Right lobe of liver (tissue), 4 donors: ENCODE measurements at regions not wholly inside any gene's neighbourhood (a gene's known extent, or its start where the extent isn't known, plus 50 kb on each side); places are given as distances from the start of the nearest gene placed in this dataset.

Source experiments
- POLR2A ChIP-seq: fragments of 450-650 bp; IDR thresholded peaks from one replicate; pipeline ENCODE4 v1.6.1; 2017; ENCODE audit warnings: antibody characterized with exemption, mild to moderate bottlenecking
- TF ChIP-seq, protein P1 (sequence below), 4 donors: fragments of 200-600 bp in 3 of 4; fragments of 450-650 bp in 1 of 4; IDR thresholded peaks; one replicate each; pipeline versions ENCODE4 v1.5.1 to v1.8.0; 2016 to 2022; ENCODE audit warnings: antibody characterized with exemption in 4 of 4, mild to moderate bottlenecking in 2 of 4
- donor health status: DM: no; HTN: no; CAD: no.
- donor health status: DM: no; HTN: no; CAD: no.
- donor health status: DM: no; HTN: yes; CAD: no.

DNA sequence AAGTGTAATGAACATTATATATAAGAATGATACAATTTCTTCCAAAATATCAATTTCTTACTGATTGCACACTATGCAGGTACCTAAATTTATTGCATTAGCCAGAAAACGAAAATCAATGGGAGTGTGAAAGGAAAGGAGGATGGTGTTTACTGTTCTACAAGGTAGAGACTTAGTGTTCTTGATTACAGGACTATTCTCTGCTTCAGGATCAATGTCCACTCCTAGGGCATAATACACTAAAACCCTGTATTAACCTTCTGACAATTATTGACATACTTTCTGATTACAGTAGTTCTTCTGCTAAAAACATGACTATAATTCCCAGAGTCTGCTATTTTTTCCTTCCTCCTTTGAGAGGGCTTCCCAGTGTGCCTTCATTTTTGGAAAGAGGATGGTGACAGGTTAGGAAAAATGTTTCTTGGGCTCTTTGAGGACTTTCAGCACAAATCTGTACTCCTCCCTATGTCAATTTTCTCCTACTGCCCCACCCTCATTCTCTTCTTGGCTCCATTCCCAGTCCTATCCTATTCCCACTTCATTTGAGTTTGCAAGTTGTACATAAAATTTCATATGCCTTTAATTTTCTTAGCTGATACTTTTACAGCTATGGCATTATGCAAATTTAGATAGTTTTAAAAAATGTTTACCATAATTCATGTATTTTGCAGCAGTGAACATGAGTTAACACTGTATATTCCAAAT lies 278.9 kb downstream of the CENPW start:
- TF ChIP-seq, protein P1, sequence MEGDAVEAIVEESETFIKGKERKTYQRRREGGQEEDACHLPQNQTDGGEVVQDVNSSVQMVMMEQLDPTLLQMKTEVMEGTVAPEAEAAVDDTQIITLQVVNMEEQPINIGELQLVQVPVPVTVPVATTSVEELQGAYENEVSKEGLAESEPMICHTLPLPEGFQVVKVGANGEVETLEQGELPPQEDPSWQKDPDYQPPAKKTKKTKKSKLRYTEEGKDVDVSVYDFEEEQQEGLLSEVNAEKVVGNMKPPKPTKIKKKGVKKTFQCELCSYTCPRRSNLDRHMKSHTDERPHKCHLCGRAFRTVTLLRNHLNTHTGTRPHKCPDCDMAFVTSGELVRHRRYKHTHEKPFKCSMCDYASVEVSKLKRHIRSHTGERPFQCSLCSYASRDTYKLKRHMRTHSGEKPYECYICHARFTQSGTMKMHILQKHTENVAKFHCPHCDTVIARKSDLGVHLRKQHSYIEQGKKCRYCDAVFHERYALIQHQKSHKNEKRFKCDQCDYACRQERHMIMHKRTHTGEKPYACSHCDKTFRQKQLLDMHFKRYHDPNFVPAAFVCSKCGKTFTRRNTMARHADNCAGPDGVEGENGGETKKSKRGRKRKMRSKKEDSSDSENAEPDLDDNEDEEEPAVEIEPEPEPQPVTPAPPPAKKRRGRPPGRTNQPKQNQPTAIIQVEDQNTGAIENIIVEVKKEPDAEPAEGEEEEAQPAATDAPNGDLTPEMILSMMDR (IDR thresholded peaks at IDR 0.05), result no peak
- no peak for TF ChIP-seq POLR2A
